Astrocyte of the hippocampus (primary cell): ENCODE measurements at regions not wholly inside any gene's neighbourhood (a gene's known extent, or its start where the extent isn't known, plus 50 kb on each side); places are given as distances from the start of the nearest gene placed in this dataset.
"Not testable (repeated sequence)": the region's sequence is repeated elsewhere in the genome, so short reads cannot be mapped to it uniquely, and the experiment has no call there.

Experiments
- DNase-seq: peaks from one replicate; pipeline ENCODE4 v3.0.0; 2011; ENCODE audit warnings: low read depth, low spot score

DNA sequence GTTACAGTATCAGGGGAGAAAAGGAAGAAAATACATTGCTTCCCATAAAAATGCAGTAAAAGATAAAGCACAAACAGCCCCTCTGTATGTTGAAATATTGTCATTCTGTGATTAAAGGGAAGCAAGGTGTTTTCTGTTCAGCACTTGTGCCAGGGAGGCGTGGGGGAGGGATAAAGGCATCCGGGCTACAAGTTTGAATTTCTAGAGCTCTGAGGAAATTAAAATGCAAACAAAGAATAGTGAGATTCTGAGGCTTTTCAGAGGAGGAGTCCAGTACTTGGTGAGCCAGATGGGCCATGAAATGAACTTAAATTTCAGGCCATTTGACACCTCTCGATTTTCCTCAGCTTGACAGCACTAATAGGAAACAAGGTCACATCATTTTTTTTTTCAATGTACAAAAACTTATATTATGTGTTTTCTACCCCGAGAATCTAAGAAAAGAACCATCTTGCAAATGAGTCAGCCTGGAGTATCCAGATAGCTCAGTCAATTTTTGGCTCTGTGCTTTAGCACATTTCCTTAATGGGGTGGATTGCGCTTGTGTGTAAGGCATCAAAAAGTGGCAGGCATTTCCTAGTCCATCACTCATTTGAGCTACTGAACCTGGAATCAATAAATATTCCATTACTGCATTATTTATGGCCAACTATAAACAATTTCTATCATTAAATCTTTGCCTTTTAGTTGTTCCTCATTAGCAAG is 640.8 kb upstream of the TBL1XR1 start:
- no peak for DNase-seq

DNA sequence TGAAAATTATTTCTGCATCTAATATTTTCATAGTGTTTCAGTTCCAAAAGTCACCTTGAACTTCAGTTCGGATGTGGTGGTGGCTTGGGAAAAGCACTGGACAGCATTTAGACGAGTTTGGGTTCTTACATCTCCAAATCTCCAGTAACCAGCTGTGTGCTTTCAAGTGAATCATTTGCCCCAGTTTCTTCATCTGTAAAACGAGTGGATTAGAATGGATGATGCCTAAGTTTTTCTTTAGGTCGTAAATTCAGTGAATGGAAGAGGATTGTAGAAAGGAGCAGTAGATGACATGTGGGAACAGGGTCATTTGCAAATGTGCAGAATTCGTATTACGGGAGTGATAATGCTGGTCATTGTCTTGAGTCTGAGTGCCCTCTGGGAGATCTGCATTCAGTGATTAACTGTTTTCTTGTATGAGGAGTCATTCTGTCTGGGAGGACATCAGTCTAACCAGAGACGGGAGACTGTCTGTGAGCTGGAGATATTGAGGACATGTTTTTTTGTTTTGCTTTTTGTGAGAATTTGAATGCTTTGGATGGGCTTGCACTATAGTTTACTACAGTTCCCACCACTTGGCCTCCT is 641.6 kb upstream of the TBL1XR1 start:
- no peak for DNase-seq

DNA sequence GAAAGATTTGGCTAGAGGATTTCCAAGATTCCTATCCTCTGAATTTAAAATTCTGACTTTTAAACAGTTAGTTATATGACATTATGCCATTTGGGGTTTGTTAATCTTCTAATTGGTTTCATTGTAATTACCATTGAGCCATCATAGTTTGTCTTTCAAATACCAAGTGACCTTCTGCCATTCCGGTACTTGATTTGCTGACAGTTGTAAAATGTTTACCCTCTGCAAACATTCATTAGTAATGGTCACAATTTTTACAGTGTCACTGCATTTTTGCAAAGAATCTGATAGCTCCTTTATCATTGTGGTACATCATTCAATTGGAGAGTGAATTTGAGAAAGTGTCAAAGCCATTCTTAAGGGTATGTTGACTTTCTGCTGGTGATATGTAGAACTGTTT is 645.0 kb upstream of the TBL1XR1 start:
- no peak for DNase-seq

DNA sequence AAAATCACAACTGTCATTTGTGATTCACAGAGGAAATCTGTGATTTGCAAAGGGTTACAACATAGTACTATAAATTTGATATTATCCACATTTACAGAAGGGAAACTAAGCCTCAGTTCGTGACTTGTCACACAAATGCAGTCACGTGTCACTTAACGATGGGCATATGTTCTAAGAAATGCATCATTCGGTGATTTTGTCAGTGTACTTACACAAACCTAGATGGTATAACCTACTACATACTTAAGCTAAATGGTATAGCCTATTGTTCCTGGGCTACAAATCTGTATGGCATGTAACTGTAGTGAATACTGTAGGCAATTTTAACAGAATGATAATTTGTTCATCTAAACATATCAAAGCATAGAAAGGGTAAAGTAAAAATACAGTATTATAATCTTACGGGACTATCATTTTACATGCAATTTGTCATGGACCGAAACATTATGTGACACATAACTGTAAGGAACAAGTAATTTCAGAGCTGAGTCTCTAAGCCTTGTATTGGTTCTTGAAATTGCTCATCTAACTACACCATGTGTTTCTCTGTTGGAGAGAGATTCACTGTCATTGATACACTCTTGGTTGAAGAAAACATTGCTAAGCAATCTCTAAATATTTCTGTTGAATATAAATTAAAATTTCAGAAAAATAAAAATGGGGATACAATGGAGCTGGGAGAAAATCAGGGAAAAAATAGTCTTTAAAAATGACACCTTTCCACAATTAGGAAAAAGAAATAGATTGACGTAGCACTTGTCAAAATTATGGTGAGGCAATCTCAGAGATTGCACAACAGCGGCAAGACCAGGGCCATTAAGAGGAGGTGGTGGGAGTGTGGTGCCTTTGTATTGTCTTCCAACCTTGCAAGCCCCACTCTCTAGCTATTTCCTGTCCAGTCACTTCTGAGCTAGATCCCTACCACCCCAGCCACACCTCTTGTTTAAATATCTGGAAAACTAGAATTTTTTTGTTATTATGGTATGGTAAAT is 645.8 kb upstream of the TBL1XR1 start:
- DNase-seq, result no peak

- DNase-seq, result no peak
Measured at GRCh38 chr3:177852001-177852807, 654.9 kb upstream of the TBL1XR1 start.

DNA sequence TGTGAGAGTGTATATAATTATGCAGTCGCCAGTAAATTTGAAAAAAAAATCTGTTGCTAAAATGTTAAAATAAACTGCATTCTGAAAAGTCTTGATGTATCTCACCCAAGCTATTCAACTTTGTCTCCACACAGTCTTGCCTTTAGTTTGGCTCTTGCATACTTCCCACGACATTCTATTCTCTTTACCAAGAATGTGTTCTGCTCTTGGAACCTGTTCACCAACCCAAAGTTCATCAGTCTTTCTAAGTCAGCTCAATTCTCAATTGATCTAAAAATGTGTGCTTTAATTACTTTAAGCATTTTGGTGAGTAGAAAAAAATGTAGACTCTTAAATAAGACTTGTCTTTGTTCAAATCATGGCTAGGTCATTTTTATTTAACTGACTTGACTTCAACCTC is 657.7 kb upstream of the TBL1XR1 start:
- peak; percentile 16 for DNase-seq

- no peak for DNase-seq
Measured at GRCh38 chr3:177860184-177860583, 662.9 kb upstream of the TBL1XR1 start.

DNA sequence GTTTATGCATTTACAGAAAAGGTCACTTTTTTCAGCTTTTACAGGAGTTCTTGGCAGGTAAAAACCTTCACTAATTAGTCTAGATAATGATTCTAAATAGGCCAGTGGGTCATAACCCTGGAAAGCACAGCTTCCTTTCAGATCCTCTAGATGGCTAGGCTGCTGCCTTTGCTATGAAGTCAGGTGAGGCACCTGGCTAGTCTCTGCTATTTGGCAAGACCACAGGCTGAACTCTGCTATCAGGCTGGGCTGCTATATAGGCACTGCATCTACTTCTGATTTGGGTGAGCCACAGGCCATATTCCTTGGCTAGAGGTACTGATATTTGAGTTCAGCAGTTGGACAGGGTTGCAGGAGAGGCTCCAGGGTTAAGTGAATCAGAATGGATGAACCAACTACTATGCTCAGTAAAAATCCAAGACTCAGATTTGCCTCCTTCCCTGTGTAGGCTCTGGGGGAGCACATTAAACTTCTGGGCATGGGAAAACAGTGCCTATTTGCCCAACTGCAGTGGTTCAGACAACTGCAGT is 665.7 kb upstream of the TBL1XR1 start:
- DNase-seq, result no peak

DNA sequence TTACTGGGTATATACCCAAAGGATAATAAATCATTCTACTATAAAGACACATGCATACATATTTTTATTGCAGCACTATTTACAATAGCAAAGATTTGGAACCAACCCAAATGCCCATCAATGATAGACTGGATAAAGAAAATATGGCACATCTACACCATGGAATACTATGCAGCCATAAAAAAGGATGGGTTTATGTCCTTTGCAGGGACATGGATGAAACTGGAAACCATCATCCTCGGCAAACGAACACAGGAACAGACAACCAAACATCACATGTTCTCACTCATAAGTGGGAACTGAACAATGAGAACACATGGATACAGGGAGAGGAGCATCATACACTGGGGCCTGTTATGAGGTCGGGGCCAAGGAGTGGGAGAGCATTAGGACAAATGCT is 665.0 kb upstream of the KCNMB2 start:
- not testable (repeated sequence) for DNase-seq

DNA sequence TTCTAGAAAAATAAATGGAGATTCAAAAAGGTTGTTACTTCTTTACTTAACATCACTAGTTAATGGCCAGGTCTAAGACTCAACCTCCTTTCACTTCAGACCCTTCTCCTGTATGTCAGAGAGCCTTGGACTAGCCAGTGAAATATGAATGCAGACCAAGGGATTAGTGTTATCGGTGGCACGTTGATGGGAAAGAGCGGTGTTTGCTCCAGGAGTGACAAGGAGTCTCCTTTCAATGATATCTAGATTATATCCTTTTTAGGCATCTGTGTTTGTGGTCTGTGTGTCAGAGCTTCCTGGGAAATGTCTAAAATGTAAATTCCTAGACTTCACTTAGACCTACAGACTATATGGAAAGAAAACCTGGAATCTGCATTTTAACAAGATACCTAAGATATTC is 658.0 kb upstream of the KCNMB2 start:
- DNase-seq, result no peak

DNA sequence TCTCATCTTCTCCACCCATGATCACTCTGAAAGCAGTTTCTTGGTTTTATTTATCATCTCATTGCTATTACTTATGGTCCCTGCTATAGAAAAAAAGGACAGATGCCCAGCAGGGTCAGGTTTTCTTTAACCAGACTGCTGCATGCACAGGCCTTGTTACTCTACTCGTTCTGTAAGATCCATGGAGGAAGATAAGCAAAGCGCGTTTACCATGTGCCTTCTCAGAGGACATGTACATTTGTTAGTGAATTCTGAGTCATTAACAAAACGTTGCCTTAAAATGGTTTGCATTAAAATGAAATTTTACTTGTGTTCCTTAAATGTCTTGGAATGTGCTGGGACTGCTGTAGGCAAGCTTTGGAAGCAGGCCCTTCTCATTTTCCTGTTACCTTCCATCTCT is 657.3 kb upstream of the KCNMB2 start:
- no peak for DNase-seq

DNA sequence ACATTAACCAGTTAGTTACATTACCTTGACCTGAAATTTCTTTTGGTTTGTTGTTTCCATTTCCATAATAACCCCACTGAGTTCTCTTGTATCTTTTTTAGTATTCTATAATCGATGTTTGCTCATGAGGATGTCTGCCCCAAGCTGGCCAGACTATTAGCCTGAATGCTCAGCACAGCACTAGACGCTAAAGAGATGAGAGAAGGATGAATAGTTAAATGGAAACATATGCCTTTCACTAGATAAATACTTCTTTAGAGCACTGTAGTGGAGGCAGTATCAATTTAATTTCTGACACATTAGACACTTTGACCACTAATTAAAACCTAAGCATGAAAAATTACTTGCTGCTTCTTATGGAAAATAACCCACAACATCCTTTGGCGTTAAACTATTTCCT is 654.9 kb upstream of the KCNMB2 start:
- no peak for DNase-seq

DNA sequence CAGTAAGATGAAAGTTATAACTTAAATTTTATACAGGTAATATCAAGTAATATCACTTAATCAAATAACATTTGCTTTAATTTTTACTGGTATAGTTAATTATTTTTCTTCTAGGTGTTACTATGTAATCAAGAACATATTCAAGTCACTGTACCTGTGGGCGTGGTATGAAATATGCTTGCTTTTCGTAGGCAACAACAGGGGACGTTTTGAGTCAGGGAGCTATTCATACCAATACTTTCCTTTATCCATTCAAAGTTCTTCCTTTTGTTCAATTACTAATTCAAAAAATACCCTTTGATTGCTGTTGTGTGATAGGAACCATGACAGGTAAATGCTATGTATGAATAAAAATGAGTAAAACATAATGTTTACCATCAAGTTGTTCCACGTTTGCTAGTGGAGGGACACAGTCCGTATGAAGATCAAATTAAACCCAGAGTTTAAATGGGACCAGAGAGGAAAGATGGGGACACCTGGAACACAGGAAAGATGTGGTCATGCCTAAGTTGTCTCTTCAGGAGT is 654.0 kb upstream of the KCNMB2 start:
- no peak for DNase-seq

DNA sequence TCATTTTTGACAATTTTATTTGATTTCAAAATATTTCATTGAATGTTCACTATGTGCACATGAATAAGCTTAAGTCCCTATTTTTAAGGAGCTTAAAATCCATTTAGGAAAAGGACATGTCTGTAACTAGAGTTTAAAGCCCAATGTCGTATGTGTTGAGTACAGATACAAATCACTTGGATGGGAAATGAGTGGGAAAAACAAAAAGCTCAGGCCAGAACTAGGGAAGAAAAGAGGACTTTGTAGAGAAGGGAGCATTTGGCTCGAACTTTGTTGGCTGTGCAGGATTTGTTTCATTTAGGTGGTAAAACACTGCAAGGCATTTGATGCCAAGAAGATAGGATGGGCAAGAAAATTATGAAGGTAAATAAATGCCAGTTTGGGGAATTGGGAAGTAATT is 653.1 kb upstream of the KCNMB2 start:
- DNase-seq, result no peak

DNA sequence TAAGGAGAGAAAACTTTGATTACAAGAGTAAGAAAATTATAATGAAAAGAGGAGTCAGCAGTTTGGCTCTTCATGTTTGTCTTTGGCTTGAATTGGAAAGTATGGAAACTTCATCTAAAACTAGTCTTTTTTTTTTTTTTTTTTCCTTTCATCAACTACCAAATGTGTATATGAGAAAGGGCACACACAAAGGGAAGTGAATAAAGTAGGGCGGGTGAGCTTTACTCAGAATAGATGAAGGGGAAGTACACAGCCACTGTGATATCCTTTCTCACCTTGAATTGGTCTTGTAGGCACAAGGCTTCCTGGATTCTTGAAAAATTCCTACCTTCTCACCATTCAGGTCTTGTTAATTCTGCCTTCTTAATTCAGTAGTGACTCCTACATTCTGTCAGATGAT is 652.3 kb upstream of the KCNMB2 start:
- no peak for DNase-seq

DNA sequence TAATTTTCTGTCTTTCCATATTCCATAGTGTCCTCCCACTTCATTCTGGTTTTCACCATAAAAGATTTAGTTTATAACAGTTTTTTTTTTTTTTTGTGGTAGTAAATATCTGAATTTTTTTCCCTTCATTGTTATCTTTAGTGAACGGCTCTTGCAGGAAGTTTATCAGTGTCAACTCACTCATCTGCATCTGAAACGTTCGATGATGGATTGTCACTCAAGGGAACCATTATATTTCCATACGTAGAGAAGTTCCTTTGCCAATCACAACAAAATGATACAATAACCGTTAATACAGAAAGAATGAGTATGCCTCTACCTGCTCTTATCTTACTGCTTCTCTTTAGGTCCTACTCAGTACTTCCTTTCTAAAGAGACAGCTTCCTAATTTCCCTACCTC is 651.2 kb upstream of the KCNMB2 start:
- no peak for DNase-seq

GRCh38 chr3:177886501-177886900 is 649.7 kb upstream of the KCNMB2 start:
- no peak for DNase-seq

DNA sequence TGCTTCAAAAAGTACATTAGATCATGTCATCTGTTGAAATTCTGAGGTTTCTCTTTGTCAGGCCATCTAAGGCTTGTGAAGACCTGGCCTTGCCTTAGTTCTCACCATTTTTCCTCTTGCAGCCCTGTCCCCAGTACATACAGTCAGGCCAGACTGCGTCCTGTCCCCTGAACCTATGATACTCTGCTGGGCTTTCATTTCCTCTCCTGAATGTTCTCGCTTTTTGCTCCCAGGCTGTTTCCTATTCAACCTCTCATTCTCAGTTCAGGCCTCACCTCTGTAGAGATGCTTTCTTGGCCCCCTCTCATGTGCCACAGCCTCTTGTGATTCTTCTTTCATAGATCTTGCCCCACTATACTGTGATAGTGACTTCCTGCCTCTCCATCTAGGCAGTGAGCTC is 648.8 kb upstream of the KCNMB2 start:
- no peak for DNase-seq

DNA sequence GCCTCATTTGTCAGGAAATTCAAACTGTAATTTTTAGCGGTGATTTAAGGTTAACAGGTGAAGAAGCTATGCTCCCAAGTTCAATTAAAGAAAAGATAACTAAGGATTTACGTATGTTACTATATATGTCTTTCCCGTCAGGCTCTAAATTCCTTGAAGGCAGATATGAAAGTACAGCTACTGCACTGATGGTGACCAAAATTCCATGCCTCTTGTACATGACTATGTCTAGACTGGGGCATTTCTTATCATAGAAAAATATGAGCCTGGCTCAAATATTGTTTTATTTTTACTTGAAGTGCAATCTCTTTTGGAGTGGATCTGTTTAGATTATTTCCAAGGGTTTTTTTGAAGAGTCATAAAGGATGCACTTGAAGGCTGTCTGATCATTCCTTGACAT is 647.1 kb upstream of the KCNMB2 start:
- DNase-seq, result no peak

DNA sequence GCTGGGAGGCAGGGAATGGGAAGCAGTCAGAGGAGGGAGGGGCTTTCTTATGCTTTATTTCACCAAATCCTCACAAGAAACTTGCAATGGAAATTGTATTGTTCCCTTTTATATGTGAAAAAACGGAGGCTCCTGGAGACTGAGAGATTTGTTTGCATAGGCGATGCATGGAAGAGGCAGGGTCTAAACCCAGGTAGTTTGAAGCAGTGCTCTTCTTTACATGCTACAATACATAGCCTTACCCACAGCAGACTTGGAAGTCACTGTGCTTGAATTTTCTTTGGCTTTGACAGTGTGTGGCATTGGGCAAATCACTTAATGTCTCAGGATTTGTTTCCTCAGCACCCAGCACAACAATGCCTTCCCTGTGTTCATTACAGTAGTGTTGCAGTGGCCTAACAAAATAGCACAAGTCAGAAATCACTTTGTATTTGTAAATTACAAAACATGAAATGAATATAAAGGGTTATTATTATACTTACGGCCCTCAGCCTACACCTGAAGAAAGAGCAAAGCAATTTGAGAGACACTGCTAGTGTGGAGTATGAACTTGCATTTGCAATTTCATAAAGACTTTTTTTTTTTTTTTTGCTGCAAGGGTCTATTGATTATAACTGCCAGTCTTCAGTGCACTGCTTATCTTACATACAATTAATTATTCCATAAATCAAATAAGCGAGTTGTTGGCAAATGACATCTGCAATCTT is 646.4 kb upstream of the KCNMB2 start:
- no peak for DNase-seq

DNA sequence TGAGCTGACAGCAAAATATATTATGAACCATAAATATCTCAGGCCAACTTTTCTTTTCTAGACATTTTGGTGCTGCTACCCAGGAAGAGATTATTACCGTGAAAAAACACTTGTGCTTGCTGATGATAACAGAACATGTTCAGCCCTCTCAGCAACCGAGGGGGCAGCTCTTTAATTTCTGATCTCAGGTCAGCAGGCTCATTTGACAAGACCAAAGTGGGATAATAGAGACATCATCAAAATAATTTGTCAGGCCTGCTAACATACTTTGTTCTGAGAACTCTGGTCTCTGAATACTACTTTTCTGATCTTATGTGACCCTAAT is 645.9 kb upstream of the KCNMB2 start:
- no peak for DNase-seq
